Esophagus squamous epithelium (tissue), 4 donors: ENCODE measurements at regions not wholly inside any gene's neighbourhood (a gene's known extent, or its start where the extent isn't known, plus 50 kb on each side); places are given as distances from the start of the nearest gene placed in this dataset.

ENCODE experiments used
- CTCF ChIP-seq, 6 experiments: fragments of 450-650 bp in 4 of 6; fragments of 200-600 bp in 2 of 6; sonication (generic) in 2 of 6; IDR thresholded peaks; one replicate each; pipeline ENCODE4 v1.5.1; 2016 to 2019; ENCODE audit warnings: antibody characterized with exemption in 6 of 6, mild to moderate bottlenecking in 4 of 6, moderate library complexity in 4 of 6
- POLR2A ChIP-seq, 4 donors: fragments of 450-650 bp; IDR thresholded peaks; one replicate each; pipeline ENCODE4 v1.6.1; 2017; ENCODE audit warnings: antibody characterized with exemption in 4 of 4, mild to moderate bottlenecking in 4 of 4, moderate library complexity in 3 of 4

GRCh38 chrY:8690901-8691685 lies 646.2 kb upstream of the TSPY4 start:
- TF ChIP-seq CTCF (IDR thresholded peaks at IDR 0.05) (no peak), POLR2A (IDR thresholded peaks at IDR 0.05) (no peak)
